ENCODE measurements at regions not wholly inside any gene's neighbourhood (a gene's known extent, or its start where the extent isn't known, plus 50 kb on each side); places are given as distances from the start of the nearest gene placed in this dataset.

GRCh38 chr13:78827471-78827870 is 168.5 kb upstream of the OBI1 start:
- TF ChIP-seq CTCF (IDR thresholded peaks at IDR 0.05) (no peak), POLR2A (IDR thresholded peaks at IDR 0.05) (no peak)
